CD4-positive, alpha-beta T cell (primary cell): ENCODE measurements at regions not wholly inside any gene's neighbourhood (a gene's known extent, or its start where the extent isn't known, plus 50 kb on each side); places are given as distances from the start of the nearest gene placed in this dataset.

ENCODE experiments used
- ATAC-seq: fragments of 200-7000 bp; cut with Tn5 transposase; one replicate; pipeline ENCODE4 v1.10.0; 2022; ENCODE audit warnings: mild to moderate bottlenecking; ENCODE audit not compliant: poor library complexity
- CTCF ChIA-PET: fragments of 350-600 bp; sonication (Branson Sonifier 250); formaldehyde crosslinking; loops from one replicate; lab custom pipeline; 2021; ENCODE audit warnings: antibody characterized with exemption, inconsistent platforms; lab: Charles Lee
- POLR2A ChIA-PET: fragments of 350-600 bp; sonication (Branson Sonifier 250); formaldehyde crosslinking; loops from one replicate; lab custom pipeline; 2021; ENCODE audit warnings: antibody characterized with exemption, inconsistent platforms; lab: Charles Lee
- DNase-seq, 14 experiments: peaks; one replicate each; pipeline ENCODE4 v3.0.0-alpha.2; 2013 to 2020; ENCODE audit warnings: mixed read lengths in 2 of 14
- H3K27ac ChIP-seq, 2 donors: one replicate each; pipeline versions ENCODE4 v1.5.1 to v1.7.0; 2013; ENCODE audit warnings: low read length in 2 of 2, low read depth in 1 of 2, mild to moderate bottlenecking in 1 of 2
- H3K27me3 ChIP-seq, 2 experiments: 1 replicate in 1 of 2; 2 replicates in 1 of 2; pipeline versions ENCODE4 v1.6.1 to v1.7.0; 2013; ENCODE audit warnings: low read length in 2 of 2, control low read depth in 1 of 2, mild to moderate bottlenecking in 1 of 2, moderate library complexity in 1 of 2; ENCODE audit not compliant: insufficient read depth in 2 of 2, control insufficient read depth in 1 of 2
- H3K36me3 ChIP-seq: one replicate; pipeline ENCODE4 v1.6.1; 2013; ENCODE audit warnings: low read length, control low read depth; ENCODE audit not compliant: insufficient read depth
- H3K4me1 ChIP-seq: one replicate; pipeline ENCODE4 v1.6.1; 2013; ENCODE audit warnings: low read length, control low read depth; ENCODE audit not compliant: insufficient read depth
- H3K4me3 ChIP-seq: one replicate; pipeline ENCODE4 v1.5.1; 2013; ENCODE audit warnings: mild to moderate bottlenecking, low read length, moderate library complexity
- H3K9me3 ChIP-seq, 2 experiments: 1 replicate in 1 of 2; 2 replicates in 1 of 2; pipeline versions ENCODE4 v1.6.1 to v1.7.0; 2013; ENCODE audit warnings: low read length in 2 of 2, mild to moderate bottlenecking in 2 of 2, control low read depth in 1 of 2, moderate library complexity in 1 of 2; ENCODE audit not compliant: control insufficient read depth in 1 of 2, insufficient read depth in 1 of 2
- H3K27ac Mint-ChIP-seq: one replicate; pipeline ENCODE4 v1.8.0; 2020; ENCODE audit warnings: mixed read lengths
- H3K27me3 Mint-ChIP-seq: one replicate; pipeline ENCODE4 v1.8.0; 2021; ENCODE audit warnings: mixed read lengths
- H3K36me3 Mint-ChIP-seq: one replicate; pipeline ENCODE4 v1.8.0; 2021; ENCODE audit warnings: low read depth, mixed read lengths
- H3K4me1 Mint-ChIP-seq: one replicate; pipeline ENCODE4 v1.8.0; 2021; ENCODE audit warnings: low read depth, mixed read lengths
- H3K4me3 Mint-ChIP-seq: one replicate; pipeline ENCODE4 v1.8.0; 2020; ENCODE audit warnings: mild to moderate bottlenecking, mixed read lengths
- H3K9me3 Mint-ChIP-seq: one replicate; pipeline ENCODE4 v1.8.0; 2020; ENCODE audit warnings: mixed read lengths
- CTCF ChIP-seq: fragments of 200-600 bp; IDR thresholded peaks from one replicate; pipeline ENCODE4 v1.8.0; 2022; ENCODE audit warnings: antibody characterized with exemption, mild to moderate bottlenecking
- intact Hi-C, 2 experiments: fragments of 100-400 bp; cut with DNase I in 1 of 2; cut with micrococcal nuclease in 1 of 2; formaldehyde crosslinking; loops; one replicate each; pipeline versions ENCODE4 v1.15.1 to v1.9.0; 2023 to 2025; cut with DNase I, micrococcal nuclease

GRCh38 chr4:153151535-153152455 lies 52.4 kb upstream of the TRIM2 start:
- Histone ChIP-seq H3K27ac (no peak overlapping the region), H3K27me3 (no peaks in the 10 kb centered on the region), H3K9me3 (no peaks in the 10 kb centered on the region), H3K36me3 (no peaks in the 10 kb centered on the region), H3K4me1 (peaks cover 30% of the 10 kb centered on the region), H3K4me3 (no peak overlapping the region)
- Mint-ChIP-seq H3K27me3 (no peaks in the 10 kb centered on the region), H3K36me3 (no peaks in the 10 kb centered on the region), H3K27ac (peak overlapping the region; percentile 92), H3K9me3 (no peaks in the 10 kb centered on the region), H3K4me3 (peak overlapping the region; percentile 95), H3K4me1 (peaks cover 50% of the 10 kb centered on the region)
- POLR2A ChIA-PET = interaction anchor here (1.4 to 1.5 kb wide), 2 partner anchors 9 to 71 kb away, joined by 3 to 4 read pairs; no protein-coding TSS in a partner anchor
- no peak for TF ChIP-seq CTCF
- intact Hi-C loops = loop anchor here (5.0 kb wide), 2 partner anchors 56 to 96 kb away; no protein-coding TSS in a partner anchor
- ATAC-seq (no peak), DNase-seq (peak in 6 of 14 experiments; percentile 16 to 85 (median 30))
- CTCF ChIA-PET = interaction anchor here (1.3 to 2.3 kb wide), 2 partner anchors 9 to 67 kb away, joined by 5 to 6 read pairs; no protein-coding TSS in a partner anchor

- Histone ChIP-seq H3K9me3 (no peaks in the 10 kb centered on the region), H3K4me3 (peak overlapping the region; percentile 68), H3K27me3 (no peaks in the 10 kb centered on the region), H3K36me3 (no peaks in the 10 kb centered on the region), H3K4me1 (peaks cover 30% of the 10 kb centered on the region), H3K27ac (peak overlapping the region in 1 of 2 donors; percentile 67)
- TF ChIP-seq CTCF = no peak
- intact Hi-C loops = loop anchor here (5.0 kb wide), 2 partner anchors 55 to 95 kb away; no protein-coding TSS in a partner anchor
- DNase-seq (peak; percentile 43 to 82 (median 64)), ATAC-seq (peak; percentile 43)
- Mint-ChIP-seq H3K27ac (peak overlapping the region; percentile 92), H3K4me1 (peaks cover 50% of the 10 kb centered on the region), H3K4me3 (peak overlapping the region; percentile 95), H3K36me3 (no peaks in the 10 kb centered on the region), H3K9me3 (no peaks in the 10 kb centered on the region), H3K27me3 (no peaks in the 10 kb centered on the region)
- POLR2A ChIA-PET = interaction anchor here (0.6 to 1.7 kb wide), 6 partner anchors 10 to 421 kb away, joined by 3 to 11 read pairs (median 3); no protein-coding TSS in a partner anchor
- CTCF ChIA-PET = interaction anchor here (0.8 to 2.3 kb wide), 3 partner anchors 10 to 68 kb away, joined by 4 to 6 read pairs (median 5); no protein-coding TSS in a partner anchor
Observed at GRCh38 chr4:153152501-153153338, 51.5 kb upstream of the TRIM2 start.
